ENCODE measurements at regions not wholly inside any gene's neighbourhood (a gene's known extent, or its start where the extent isn't known, plus 50 kb on each side); places are given as distances from the start of the nearest gene placed in this dataset.

- Mint-ChIP-seq H3K27me3 (ENCODE audit: insufficient read depth) (no peaks in the 10 kb centered on the region), H3K4me1 (peaks cover 13% of the 10 kb centered on the region), H3K4me3 (no peak overlapping the region), H3K27ac (no peak overlapping the region), H3K9me3 (peaks cover 1% of the 10 kb centered on the region), H3K36me3 (ENCODE audit: low read depth) (peaks cover 5% of the 10 kb centered on the region)
- 88% methylated on average over 1 of the region's 2 CpGs; no CpG with 5 or more reads in 1 of the 2 experiments for WGBS, 2 experiments (ENCODE audit: insufficient coverage in 1 of 2, insufficient read length in 1 of 2)
- Histone ChIP-seq H3K9ac (ENCODE audit: extremely low read depth, low read length, poor library complexity, severe bottlenecking) (no peak overlapping the region), H3K27ac (ENCODE audit: low read depth, low read length) (no peak overlapping the region), H3K36me3 (ENCODE audit: control insufficient read depth, insufficient read depth, low read length) (no peaks in the 10 kb centered on the region), H3K9me3 (ENCODE audit: control insufficient read depth, low read length) (no peaks in the 10 kb centered on the region), H3K4me1 (ENCODE audit: control insufficient read depth, insufficient read depth, low read length) (no peaks in the 10 kb centered on the region), H3K27me3 (ENCODE audit: control insufficient read depth, insufficient read depth, low read length, poor library complexity, severe bottlenecking) (no peaks in the 10 kb centered on the region), H3K4me3 (ENCODE audit: low read length) (no peak overlapping the region)
- no peak for TF ChIP-seq CTCF (conservative IDR thresholded peaks at IDR 0.05)
- DNase-seq: no peak
Observed at GRCh38 chr13:87208636-87209035, 462.5 kb upstream of the SLITRK5 start.

GRCh38 chr13:87234981-87235380 is 436.2 kb upstream of the SLITRK5 start:
- Histone ChIP-seq H3K9me3 (ENCODE audit: control insufficient read depth, low read length) (peaks cover 21% of the 10 kb centered on the region), H3K27ac (ENCODE audit: low read depth, low read length) (no peak overlapping the region), H3K27me3 (ENCODE audit: control insufficient read depth, insufficient read depth, low read length, poor library complexity, severe bottlenecking) (no peaks in the 10 kb centered on the region), H3K36me3 (ENCODE audit: control insufficient read depth, insufficient read depth, low read length) (peaks cover 6% of the 10 kb centered on the region), H3K4me3 (ENCODE audit: low read length) (no peak overlapping the region), H3K4me1 (ENCODE audit: control insufficient read depth, insufficient read depth, low read length) (no peaks in the 10 kb centered on the region), H3K9ac (ENCODE audit: extremely low read depth, low read length, poor library complexity, severe bottlenecking) (no peak overlapping the region)
- H3K27me3 Mint-ChIP-seq (ENCODE audit: insufficient read depth): no peaks in the 10 kb centered on the region
- H3K4me1 Mint-ChIP-seq: no peaks in the 10 kb centered on the region
- H3K9me3 Mint-ChIP-seq: peaks cover 19% of the 10 kb centered on the region
- 92 to 100% methylated on average over 1 to 2 of the region's 2 CpGs for WGBS, 2 experiments (ENCODE audit: insufficient coverage in 1 of 2, insufficient read length in 1 of 2)
- TF ChIP-seq CTCF (conservative IDR thresholded peaks at IDR 0.05): no peak
- H3K36me3 Mint-ChIP-seq (ENCODE audit: low read depth): peaks cover 7% of the 10 kb centered on the region
- DNase-seq: no peak
- H3K27ac Mint-ChIP-seq: no peak overlapping the region
- H3K4me3 Mint-ChIP-seq: no peak overlapping the region

- no peak overlapping the region for H3K4me3 Mint-ChIP-seq
- Histone ChIP-seq H3K27me3 (ENCODE audit: control insufficient read depth, insufficient read depth, low read length, poor library complexity, severe bottlenecking) (no peaks in the 10 kb centered on the region), H3K4me3 (ENCODE audit: low read length) (no peak overlapping the region), H3K27ac (ENCODE audit: low read depth, low read length) (no peak overlapping the region), H3K9me3 (ENCODE audit: control insufficient read depth, low read length) (peaks cover 21% of the 10 kb centered on the region), H3K4me1 (ENCODE audit: control insufficient read depth, insufficient read depth, low read length) (no peaks in the 10 kb centered on the region), H3K9ac (ENCODE audit: extremely low read depth, low read length, poor library complexity, severe bottlenecking) (no peak overlapping the region), H3K36me3 (ENCODE audit: control insufficient read depth, insufficient read depth, low read length) (peaks cover 6% of the 10 kb centered on the region)
- peaks cover 18% of the 10 kb centered on the region for H3K9me3 Mint-ChIP-seq
- no peak for DNase-seq
- H3K27ac Mint-ChIP-seq: no peak overlapping the region
- no peaks in the 10 kb centered on the region for H3K27me3 Mint-ChIP-seq (ENCODE audit: insufficient read depth)
- no peaks in the 10 kb centered on the region for H3K4me1 Mint-ChIP-seq
- TF ChIP-seq CTCF (conservative IDR thresholded peaks at IDR 0.05): no peak
- peaks cover 4% of the 10 kb centered on the region for H3K36me3 Mint-ChIP-seq (ENCODE audit: low read depth)
Observed at GRCh38 chr13:87235621-87236020, 435.6 kb upstream of the SLITRK5 start.

All from endodermal cell (in vitro differentiated cells).